OCI-LY1 (cell line): ENCODE measurements at regions not wholly inside any gene's neighbourhood (a gene's known extent, or its start where the extent isn't known, plus 50 kb on each side); places are given as distances from the start of the nearest gene placed in this dataset.

Experiments used
- CTCF ChIP-seq: fragments of 200-600 bp; sonication (generic), shearing (Covaris generic); IDR thresholded peaks from 2 replicates; pipeline ENCODE4 v1.5.1; 2017; ENCODE audit warnings: mild to moderate bottlenecking, antibody characterized with exemption, low read length, moderate library complexity, mixed read lengths
- EZH2 ChIP-seq: fragments of 200-600 bp; sonication (generic), shearing (Covaris generic); IDR thresholded peaks from 2 replicates; pipeline ENCODE4 v1.8.0; 2017; ENCODE audit warnings: borderline replicate concordance, mixed run types, mild to moderate bottlenecking, antibody characterized with exemption, low read length, moderate library complexity, mixed read lengths

GRCh38 chr4:107404591-107405300, 315.3 kb downstream of the PAPSS1 start:
- TF ChIP-seq CTCF (no peak), EZH2 (no peak)
